GM19035 (cell line): ENCODE measurements at regions not wholly inside any gene's neighbourhood (a gene's known extent, or its start where the extent isn't known, plus 50 kb on each side); places are given as distances from the start of the nearest gene placed in this dataset.
"Not testable (repeated sequence)": the region's sequence is repeated elsewhere in the genome, so short reads cannot be mapped to it uniquely, and the experiment has no call there.

Source experiments
- ATAC-seq: cut with Tn5 transposase; IDR thresholded peaks from one replicate; pipeline ENCODE4 v1.9.1; 2021; ENCODE audit not compliant: unreplicated experiment

DNA sequence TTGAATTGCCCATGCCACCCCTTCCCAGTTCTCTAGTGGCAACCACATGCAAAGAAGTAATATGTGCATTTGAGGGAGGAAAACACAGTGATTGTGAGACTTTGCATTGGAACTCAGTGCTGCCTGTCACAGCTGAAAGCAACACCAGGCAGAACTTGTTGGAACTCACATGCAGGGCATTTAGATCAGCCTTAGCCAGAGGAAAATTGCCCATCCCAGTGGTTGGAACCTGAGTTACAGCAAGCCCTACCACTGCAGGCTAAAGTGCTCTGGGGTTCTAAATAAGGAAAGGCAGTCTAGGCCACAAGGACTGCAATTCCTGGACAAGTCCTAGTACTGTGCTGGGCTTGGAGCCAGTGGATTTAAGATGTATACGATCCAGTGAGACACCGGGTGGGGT lies 245.3 kb upstream of the UFL1 start:
- ATAC-seq: no peak

- ATAC-seq: no peak
These were observed 244.8 kb upstream of the UFL1 start for GRCh38 chr6:96276856-96277255.

GRCh38 chr6:96279084-96279483 lies 242.5 kb upstream of the UFL1 start:
- ATAC-seq: no peak

DNA sequence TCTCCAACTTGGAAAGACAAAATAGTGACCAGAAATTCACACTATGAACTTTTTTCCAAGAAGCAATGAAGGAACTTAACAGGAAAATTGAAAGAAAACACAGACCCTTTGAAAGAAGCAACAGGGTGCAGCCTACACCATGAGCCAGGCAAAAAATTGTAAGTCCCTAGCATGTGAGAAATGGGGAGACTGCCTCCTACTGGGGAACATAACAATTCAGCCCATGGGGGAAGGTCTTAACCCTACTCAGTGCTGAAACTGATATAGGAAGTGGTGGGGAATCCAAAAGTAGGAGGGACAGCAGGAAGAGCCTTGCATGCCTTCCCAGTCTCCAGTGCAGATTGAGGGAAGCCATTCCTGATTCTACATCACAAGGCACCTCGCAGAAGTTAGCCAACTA lies 235.1 kb upstream of the UFL1 start:
- ATAC-seq: no peak

DNA sequence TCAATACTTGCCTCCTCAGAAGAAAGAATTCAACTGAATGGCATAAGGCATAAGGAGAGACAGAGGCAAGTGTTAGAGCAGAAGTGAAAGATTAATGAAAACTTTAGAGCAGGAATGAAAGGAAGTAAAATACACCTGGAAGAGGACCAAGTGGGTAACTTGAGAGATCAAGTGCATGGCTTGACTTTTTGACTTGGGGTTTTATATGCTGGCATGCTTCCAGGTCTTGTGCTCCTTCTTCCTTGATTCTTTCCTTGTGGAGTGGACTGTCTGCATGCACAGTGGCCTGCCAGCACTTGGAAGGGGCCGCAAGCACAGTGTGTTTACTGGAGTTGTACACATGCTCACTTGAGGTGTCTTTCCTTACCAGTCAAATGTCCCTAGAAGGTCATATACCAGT lies 222.1 kb upstream of the UFL1 start:
- ATAC-seq: no peak

- ATAC-seq: no peak
These were observed 220.6 kb upstream of the UFL1 start for GRCh38 chr6:96301023-96301422.

GRCh38 chr6:96301781-96302180 lies 219.8 kb upstream of the UFL1 start:
- no peak for ATAC-seq

- ATAC-seq: no peak
These were observed 218.6 kb upstream of the UFL1 start for GRCh38 chr6:96302991-96303390.

DNA sequence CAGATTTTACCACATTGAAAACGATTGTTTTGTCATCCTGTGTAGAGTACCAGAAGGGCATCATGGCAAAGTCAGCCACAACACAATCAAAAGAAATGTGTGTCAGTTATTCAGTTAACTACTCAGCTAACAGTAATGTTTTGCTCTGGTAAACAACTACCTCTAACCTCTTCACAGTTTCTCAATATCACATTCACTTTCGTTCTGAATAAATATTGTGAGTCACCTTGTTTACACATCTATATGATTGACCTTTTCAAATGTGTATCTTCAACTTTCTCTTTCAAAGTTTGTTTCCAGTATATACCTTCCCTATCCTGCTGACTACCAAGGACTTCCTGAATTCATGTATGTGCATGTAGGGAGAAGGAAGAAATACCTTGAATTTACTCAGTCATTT lies 216.6 kb upstream of the UFL1 start:
- ATAC-seq: peak; percentile 98

- ATAC-seq: no peak
These were observed 190.7 kb upstream of the UFL1 start for GRCh38 chr6:96330884-96331283.

- no peak for ATAC-seq
These were observed 181.4 kb upstream of the UFL1 start for GRCh38 chr6:96340164-96340563.

DNA sequence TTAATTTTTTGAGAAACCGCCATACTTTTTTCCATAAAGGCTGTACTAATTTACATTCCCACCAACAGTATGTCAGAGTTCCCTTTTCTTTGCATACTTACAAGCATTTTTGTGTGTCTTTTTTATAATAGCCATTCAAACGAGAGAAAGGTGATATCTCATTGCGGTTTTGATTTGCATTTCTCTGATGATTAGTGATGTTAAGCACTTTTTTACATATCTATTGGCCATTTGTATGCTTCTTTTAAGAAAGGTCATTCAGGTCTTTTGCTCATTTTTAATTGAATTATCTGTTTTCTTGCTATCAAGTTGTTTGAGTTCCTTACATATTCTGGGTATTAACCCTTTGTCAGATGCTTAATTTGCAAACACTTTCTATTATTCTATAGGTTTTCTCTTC lies 176.1 kb upstream of the UFL1 start:
- no peak for ATAC-seq

DNA sequence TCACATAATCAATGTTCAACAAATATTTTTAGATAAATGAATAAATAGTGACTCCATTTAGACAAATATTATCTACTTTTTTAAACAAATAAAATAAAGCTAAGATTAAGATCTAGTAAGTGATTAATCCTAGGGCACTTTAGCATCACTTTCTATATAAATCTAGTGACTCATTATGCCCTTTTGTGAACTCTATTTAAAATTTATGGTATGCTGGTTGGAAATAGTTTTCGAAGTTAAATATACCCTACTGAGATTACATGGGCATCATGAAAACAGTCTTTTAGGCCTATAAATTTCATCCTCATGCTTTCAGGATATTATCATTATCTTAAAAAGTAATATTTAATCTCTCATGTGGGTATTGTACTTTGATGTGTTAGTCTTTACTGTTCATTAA lies 140.4 kb upstream of the UFL1 start:
- no peak for ATAC-seq

- ATAC-seq: no peak
These were observed 129.7 kb upstream of the UFL1 start for GRCh38 chr6:96391776-96392360.

DNA sequence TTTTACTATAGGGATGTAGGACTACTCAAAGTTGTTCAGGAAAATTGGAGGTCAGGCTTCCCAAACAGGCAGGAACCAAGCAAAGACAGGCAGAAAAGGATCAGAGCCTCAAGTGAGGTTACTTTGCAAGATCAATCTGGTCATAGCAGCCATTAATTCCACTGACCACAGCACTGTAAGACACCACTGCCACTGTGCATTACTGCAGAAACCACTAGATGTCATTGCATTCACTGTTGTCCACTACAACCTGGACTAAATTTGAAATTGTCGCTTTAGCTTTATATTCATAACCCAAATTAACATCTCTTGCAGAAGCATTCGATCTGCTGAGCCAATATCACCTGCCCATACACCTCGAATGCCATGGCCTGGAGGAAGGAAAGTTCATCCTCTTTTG lies 126.9 kb upstream of the UFL1 start:
- no peak for ATAC-seq

GRCh38 chr6:96410467-96410866 lies 111.1 kb upstream of the UFL1 start:
- no peak for ATAC-seq

GRCh38 chr6:96420294-96420693 lies 101.3 kb upstream of the UFL1 start:
- ATAC-seq: no peak

DNA sequence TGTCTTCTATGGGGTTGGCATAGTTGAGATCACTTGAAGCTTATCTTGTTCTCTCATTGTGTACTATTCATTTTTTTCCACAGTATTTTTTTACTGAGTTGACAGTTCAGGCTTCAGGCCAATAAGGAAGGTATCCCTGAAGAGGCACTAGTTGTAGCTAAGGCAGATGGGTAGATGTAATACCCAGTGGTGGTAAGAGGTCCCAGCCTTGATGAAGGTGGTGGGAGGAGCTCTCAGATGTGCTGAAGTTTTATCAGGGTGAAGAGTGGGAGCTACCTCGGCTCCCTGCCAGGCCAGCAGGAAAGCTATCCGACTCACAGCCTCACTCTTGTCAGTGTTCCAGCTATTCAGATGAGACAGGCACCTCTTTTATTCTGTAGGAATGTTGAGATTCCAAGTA lies 87.7 kb upstream of the UFL1 start:
- no peak for ATAC-seq

- no peak for ATAC-seq
These were observed 85.2 kb upstream of the UFL1 start for GRCh38 chr6:96436398-96436797.

DNA sequence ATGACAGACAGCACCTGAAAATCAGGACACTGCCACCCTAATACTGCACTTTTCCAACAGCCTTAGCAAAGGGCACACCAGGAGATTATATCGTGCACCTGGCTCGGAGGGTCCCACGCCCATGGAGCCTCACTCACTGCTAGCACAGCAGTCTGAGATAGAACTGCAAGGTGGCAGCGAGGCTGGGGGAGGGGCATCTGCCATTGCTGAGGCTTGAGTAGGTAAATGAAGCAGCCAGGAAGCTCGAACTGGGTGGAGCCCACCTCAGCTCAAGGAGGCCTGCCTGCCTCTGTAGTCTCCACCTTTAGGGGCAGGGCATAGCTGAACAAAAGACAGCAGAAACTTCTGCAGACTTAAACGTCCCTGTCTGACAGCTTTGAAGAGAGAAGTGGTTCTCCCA lies 84.4 kb upstream of the UFL1 start:
- ATAC-seq: not testable (repeated sequence)

GRCh38 chr6:96450082-96450769 lies 71.4 kb upstream of the UFL1 start:
- no peak for ATAC-seq

- no peak for ATAC-seq
These were observed 70.9 kb upstream of the UFL1 start for GRCh38 chr6:96450770-96451130.

DNA sequence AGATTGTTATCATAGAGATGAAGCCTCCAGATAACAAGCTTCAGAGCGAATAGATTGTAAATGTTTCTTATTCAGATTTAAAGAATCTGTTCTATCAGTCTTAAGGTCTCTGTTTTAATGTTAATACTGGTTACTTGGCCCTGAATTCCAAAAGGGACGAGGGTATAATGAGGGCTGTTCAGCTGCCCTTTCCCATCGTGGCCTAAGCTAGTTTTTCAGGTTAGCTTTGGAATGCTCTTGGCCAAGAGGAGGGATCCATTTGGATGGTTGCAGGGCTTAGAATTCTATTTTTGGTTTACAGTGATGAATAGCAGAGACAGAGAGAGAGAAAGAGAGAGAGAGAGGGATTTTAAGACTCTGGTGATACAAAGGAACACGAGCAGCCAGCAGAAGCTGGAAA lies 62.8 kb upstream of the UFL1 start:
- ATAC-seq: no peak
